H1 (cell line): ENCODE measurements at regions not wholly inside any gene's neighbourhood (a gene's known extent, or its start where the extent isn't known, plus 50 kb on each side); places are given as distances from the start of the nearest gene placed in this dataset.

Experiments
- CTCF ChIA-PET: fragments of 300-600 bp; sonication (Branson Sonifier 250); formaldehyde crosslinking; loops from one replicate; lab custom pipeline; 2021; ENCODE audit not compliant: partially characterized antibody; lab: Charles Lee
- POLR2A ChIA-PET: fragments of 300-600 bp; sonication (Branson Sonifier 250); formaldehyde crosslinking; loops from one replicate; lab custom pipeline; 2021; ENCODE audit warnings: inconsistent platforms; ENCODE audit not compliant: partially characterized antibody; lab: Charles Lee
- DNase-seq, 2 experiments: peaks; one replicate each; pipeline versions ENCODE4 v3.0.0 to v3.0.0-alpha.2; 2010 to 2022; ENCODE audit warnings: low spot score in 2 of 2, low read depth in 1 of 2, mixed read lengths in 1 of 2
- FAIRE-seq: peaks from 2 replicates; lab custom pipeline; 2011; peaks lifted over from hg19 to GRCh38; lab: Jason Lieb, UNC
- H2AFZ ChIP-seq: 2 replicates; pipeline ENCODE4 v1.8.1; 2012; ENCODE audit warnings: low read length, inconsistent platforms
- H2AK5ac ChIP-seq: 2 replicates; pipeline ENCODE4 v1.6.1; 2013; ENCODE audit warnings: low read depth, low read length
- H2BK120ac ChIP-seq: replicated peaks from 2 replicates; pipeline ENCODE3; 2013; ENCODE audit warnings: low read depth, low read length, inconsistent platforms
- H2BK12ac ChIP-seq: 2 replicates; pipeline ENCODE4 v1.6.1; 2013; ENCODE audit warnings: low read depth, low read length
- H2BK15ac ChIP-seq: 2 replicates; pipeline ENCODE4 v1.6.1; 2013; ENCODE audit warnings: low read length
- H2BK20ac ChIP-seq: 2 replicates; pipeline ENCODE4 v1.6.1; 2013; ENCODE audit warnings: low read length
- H2BK5ac ChIP-seq: 2 replicates; pipeline ENCODE4 v1.6.1; 2013; ENCODE audit warnings: low read depth, low read length
- H3K14ac ChIP-seq: 2 replicates; pipeline ENCODE4 v1.6.1; 2013; ENCODE audit warnings: inconsistent platforms; ENCODE audit not compliant: insufficient read length
- H3K18ac ChIP-seq: 2 replicates; pipeline ENCODE4 v1.6.1; 2013; ENCODE audit warnings: low read length; ENCODE audit errors: extremely low read depth
- H3K23ac ChIP-seq: 2 replicates; pipeline ENCODE4 v1.6.1; 2013; ENCODE audit warnings: inconsistent platforms; ENCODE audit not compliant: insufficient read length
- H3K23me2 ChIP-seq: 2 replicates; pipeline ENCODE4 v1.6.1; 2013; ENCODE audit warnings: low read depth, low read length
- H3K27ac ChIP-seq: 2 replicates; pipeline ENCODE4 v1.6.1; 2011; ENCODE audit warnings: low read depth, low read length, inconsistent platforms
- H3K27me3 ChIP-seq, 4 experiments: replicated peaks in 1 of 4; 1 replicate in 1 of 4; 2 replicates in 3 of 4; pipeline versions ENCODE4 v1.6.1 to v1.8.1; 2011 to 2013; ENCODE audit warnings: low read length in 3 of 4, mild to moderate bottlenecking in 3 of 4, inconsistent platforms in 2 of 4, mixed read lengths in 2 of 4, moderate library complexity in 1 of 4; ENCODE audit not compliant: control insufficient read depth in 3 of 4, insufficient read depth in 3 of 4; ENCODE audit errors: extremely low read depth in 1 of 4
- H3K36me3 ChIP-seq, 4 experiments: 2 replicates each; pipeline versions ENCODE4 v1.6.1 to v1.8.1; 2011 to 2013; ENCODE audit warnings: mild to moderate bottlenecking in 4 of 4, low read length in 3 of 4, moderate library complexity in 2 of 4, control low read depth in 1 of 4, inconsistent platforms in 1 of 4; ENCODE audit not compliant: insufficient read depth in 4 of 4, control insufficient read depth in 2 of 4
- H3K4ac ChIP-seq: replicated peaks from 2 replicates; pipeline ENCODE3; 2013; ENCODE audit warnings: low read length, low read depth, mixed read lengths, inconsistent platforms; ENCODE audit not compliant: insufficient read length
- H3K4me1 ChIP-seq, 4 experiments: replicated peaks in 1 of 4; 1 replicate in 1 of 4; 2 replicates in 3 of 4; pipeline versions ENCODE4 v1.6.1 to v1.8.1; 2011 to 2013; ENCODE audit warnings: low read length in 3 of 4, inconsistent platforms in 2 of 4, mixed read lengths in 1 of 4; ENCODE audit not compliant: insufficient read depth in 4 of 4, control insufficient read depth in 3 of 4
- H3K4me2 ChIP-seq, 2 experiments: 2 replicates each; pipeline versions ENCODE4 v1.6.1 to v1.8.1; 2011 to 2013; ENCODE audit warnings: low read depth in 2 of 2, low read length in 2 of 2, control low read depth in 1 of 2, inconsistent platforms in 1 of 2, mild to moderate bottlenecking in 1 of 2; ENCODE audit not compliant: insufficient read depth in 1 of 2
- H3K4me3 ChIP-seq, 4 experiments: fragments of 200-600, 300-600 bp in 1 of 4; sonication (generic), shearing (Covaris generic), sonication (Bioruptor Twin) in 1 of 4; 2 replicates each; pipeline versions ENCODE4 v1.5.1 to v1.8.1; 2011 to 2016; ENCODE audit warnings: low read length in 4 of 4, low read depth in 3 of 4, control low read depth in 2 of 4, inconsistent platforms in 2 of 4, mild to moderate bottlenecking in 2 of 4, mixed read lengths in 1 of 4, moderate library complexity in 1 of 4; ENCODE audit not compliant: insufficient read depth in 2 of 4; ENCODE audit errors: extremely low read depth in 1 of 4
- H3K56ac ChIP-seq: replicated peaks from 2 replicates; pipeline ENCODE3; 2013; ENCODE audit warnings: low read depth, mild to moderate bottlenecking, mixed read lengths, low read length, inconsistent platforms; ENCODE audit not compliant: insufficient read length
- H3K79me1 ChIP-seq: 2 replicates; pipeline ENCODE4 v1.6.1; 2013; ENCODE audit warnings: low read depth, low read length, control low read depth
- H3K79me2 ChIP-seq, 2 experiments: 2 replicates each; pipeline versions ENCODE4 v1.6.1 to v1.8.1; 2012 to 2013; ENCODE audit warnings: low read length in 2 of 2, mild to moderate bottlenecking in 2 of 2, inconsistent platforms in 1 of 2; ENCODE audit not compliant: insufficient read depth in 2 of 2, control insufficient read depth in 1 of 2
- H3K9ac ChIP-seq, 4 experiments: replicated peaks in 1 of 4; 1 replicate in 1 of 4; 2 replicates in 3 of 4; pipeline versions ENCODE4 v1.6.1 to v1.8.1; 2011 to 2013; ENCODE audit warnings: low read depth in 3 of 4, low read length in 3 of 4, control low read depth in 2 of 4, mild to moderate bottlenecking in 2 of 4, moderate library complexity in 2 of 4, inconsistent platforms in 1 of 4; ENCODE audit errors: extremely low read depth in 1 of 4
- H3K9me3 ChIP-seq, 2 experiments: 2 replicates each; pipeline versions ENCODE4 v1.6.1 to v1.8.1; 2012 to 2013; ENCODE audit warnings: mild to moderate bottlenecking in 2 of 2, moderate library complexity in 2 of 2, control low read depth in 1 of 2, inconsistent platforms in 1 of 2, low read depth in 1 of 2, low read length in 1 of 2, mixed read lengths in 1 of 2; ENCODE audit not compliant: insufficient read depth in 2 of 2
- H4K20me1 ChIP-seq, 2 experiments: replicated peaks in 1 of 2; 2 replicates each; pipeline versions ENCODE3 to v1.8.1; 2011 to 2013; ENCODE audit warnings: inconsistent platforms in 2 of 2, low read length in 2 of 2, mild to moderate bottlenecking in 1 of 2; ENCODE audit not compliant: insufficient read depth in 2 of 2, control insufficient read depth in 1 of 2
- H4K5ac ChIP-seq: 2 replicates; pipeline ENCODE4 v1.6.1; 2013; ENCODE audit warnings: low read length, low read depth, mixed read lengths, inconsistent platforms; ENCODE audit not compliant: insufficient read length
- H4K8ac ChIP-seq: 2 replicates; pipeline ENCODE4 v1.8.0; 2013; ENCODE audit warnings: mild to moderate bottlenecking, moderate library complexity, low read length, inconsistent platforms; ENCODE audit not compliant: insufficient read depth; ENCODE audit errors: extremely low read depth
- H4K91ac ChIP-seq: replicated peaks from 2 replicates; pipeline ENCODE3; 2013; ENCODE audit warnings: low read length, mixed read lengths, inconsistent platforms; ENCODE audit not compliant: insufficient read length
- EGR1 ChIP-seq: IDR thresholded peaks from 2 replicates; pipeline ENCODE4 v1.6.1; 2011; ENCODE audit warnings: low read depth, low read length, borderline replicate concordance
- GTF2F1 ChIP-seq: IDR thresholded peaks from 2 replicates; pipeline ENCODE4 v1.6.1; 2012; ENCODE audit warnings: low read depth, low read length, improper control_type of control experiment, borderline replicate concordance
- JUND ChIP-seq: IDR thresholded peaks from 2 replicates; pipeline ENCODE4 v1.6.1; 2011; ENCODE audit warnings: mild to moderate bottlenecking, improper control_type of control experiment, low read length
- PHF8 ChIP-seq: fragments of 200-600 bp; sonication (generic); conservative IDR thresholded peaks from 2 replicates; pipeline ENCODE4 v1.7.1; 2012; ENCODE audit warnings: low read depth, mild to moderate bottlenecking, inconsistent platforms, low read length, moderate library complexity
- WGBS, 2 experiments: shearing (Covaris generic) in 1 of 2; methylation state at CpG; one replicate each; pipeline versions ENCODE4 v1.1.6 to v1.1.7; 2013 to 2015; ENCODE audit warnings: low lambda C conversion rate in 2 of 2, mixed read lengths in 2 of 2, inconsistent platforms in 1 of 2, low coverage in 1 of 2, missing lambda C conversion rate in 1 of 2; ENCODE audit not compliant: insufficient replicate concordance in 2 of 2, insufficient coverage in 1 of 2, insufficient read length in 1 of 2; ENCODE audit errors: extremely low coverage in 1 of 2, missing lambda C conversion rate in 1 of 2; 5-methylcytosine and 5-hydroxymethylcytosine counted together
- TF ChIP-seq, protein P1 (sequence below): IDR thresholded peaks from 2 replicates; pipeline ENCODE4 v1.6.1; 2012; ENCODE audit warnings: inconsistent platforms

DNA sequence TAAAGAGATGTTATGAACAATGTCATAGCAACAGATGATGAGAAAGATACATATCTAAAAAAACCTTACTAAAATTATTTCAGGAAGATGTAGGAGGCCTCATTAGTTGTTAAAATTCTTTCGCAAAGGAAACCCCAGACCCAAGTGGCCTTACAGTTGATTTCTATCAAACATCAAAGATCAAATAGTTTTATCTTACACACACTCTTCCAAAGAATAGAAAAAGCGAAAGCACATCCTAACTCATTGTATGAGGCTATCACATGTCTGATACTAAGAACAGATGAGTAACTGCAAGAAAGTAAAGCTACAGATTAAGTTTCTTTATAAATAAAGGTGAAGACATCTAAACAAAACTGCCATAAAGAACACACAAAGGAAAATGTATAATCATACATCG is 82.9 kb upstream of the GDF10 start:
- Histone ChIP-seq H3K18ac (no peak overlapping the region), H3K27me3 (no peaks in the 10 kb centered on the region), H2BK12ac (no peak overlapping the region), H4K91ac (no peak overlapping the region), H3K4ac (no peak overlapping the region), H2BK5ac (no peak overlapping the region), H3K14ac (no peak overlapping the region), H3K4me2 (no peak overlapping the region), H3K23me2 (no peaks in the 10 kb centered on the region), H4K8ac (no peak overlapping the region), H3K9me3 (0 out of 4 replicates have a peak, but pooled peaks cover 0 to 4% of the 10 kb centered on the region in 2 experiments), H3K4me3 (no peak overlapping the region), H2AK5ac (no peak overlapping the region), H3K79me2 (no peaks in the 10 kb centered on the region), H3K36me3 (no peaks in the 10 kb centered on the region), H3K27ac (no peak overlapping the region), H2BK120ac (no peak overlapping the region), H4K20me1 (no peaks in the 10 kb centered on the region), H3K4me1 (peaks cover 0 to 2% (median 0%) of the 10 kb centered on the region in 4 experiments; a peak in 1 of 7 replicates), H3K9ac (no peak overlapping the region), H3K79me1 (no peaks in the 10 kb centered on the region), H2BK20ac (no peak overlapping the region), H3K23ac (no peak overlapping the region), H2BK15ac (no peak overlapping the region), H2AFZ (no peak overlapping the region), H3K56ac (no peak overlapping the region), H4K5ac (no peak overlapping the region)
- 74% methylated on average over 3 of the region's 3 CpGs; no CpG with 5 or more reads in 1 of the 2 experiments for WGBS, 2 experiments
- FAIRE-seq (no peak), DNase-seq (no peak)
- TF ChIP-seq GTF2F1 (no peak), PHF8 (no peak), JUND (no peak), EGR1 (no peak)
- TF ChIP-seq, protein P1, sequence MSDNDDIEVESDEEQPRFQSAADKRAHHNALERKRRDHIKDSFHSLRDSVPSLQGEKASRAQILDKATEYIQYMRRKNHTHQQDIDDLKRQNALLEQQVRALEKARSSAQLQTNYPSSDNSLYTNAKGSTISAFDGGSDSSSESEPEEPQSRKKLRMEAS: no peak
- ChIA-PET POLR2A (no interaction called here), CTCF (interaction anchor here (0.7 to 0.9 kb wide), 4 partner anchors 8 to 84 kb away, joined by 3 read pairs; no protein-coding TSS in a partner anchor)
